Esophagus muscularis mucosa (tissue), 4 donors: ENCODE measurements at regions not wholly inside any gene's neighbourhood (a gene's known extent, or its start where the extent isn't known, plus 50 kb on each side); places are given as distances from the start of the nearest gene placed in this dataset.

Experiments
- EP300 ChIP-seq: sonication (generic); formaldehyde crosslinking; IDR thresholded peaks from one replicate; pipeline ENCODE4 v1.6.1; 2017; ENCODE audit warnings: antibody characterized with exemption
- POLR2A ChIP-seq: fragments of 450-650 bp; IDR thresholded peaks from one replicate; pipeline ENCODE4 v1.6.1; 2017; ENCODE audit warnings: antibody characterized with exemption, moderate library complexity, mild to moderate bottlenecking, low read depth
- TF ChIP-seq, protein P1 (sequence below), 3 experiments: fragments of 200-600 bp in 2 of 3; fragments of 450-650 bp in 1 of 3; sonication (generic) in 2 of 3; IDR thresholded peaks; one replicate each; pipeline ENCODE4 v1.5.1; 2017 to 2019; ENCODE audit warnings: antibody characterized with exemption in 3 of 3, mild to moderate bottlenecking in 2 of 3, moderate library complexity in 1 of 3

DNA sequence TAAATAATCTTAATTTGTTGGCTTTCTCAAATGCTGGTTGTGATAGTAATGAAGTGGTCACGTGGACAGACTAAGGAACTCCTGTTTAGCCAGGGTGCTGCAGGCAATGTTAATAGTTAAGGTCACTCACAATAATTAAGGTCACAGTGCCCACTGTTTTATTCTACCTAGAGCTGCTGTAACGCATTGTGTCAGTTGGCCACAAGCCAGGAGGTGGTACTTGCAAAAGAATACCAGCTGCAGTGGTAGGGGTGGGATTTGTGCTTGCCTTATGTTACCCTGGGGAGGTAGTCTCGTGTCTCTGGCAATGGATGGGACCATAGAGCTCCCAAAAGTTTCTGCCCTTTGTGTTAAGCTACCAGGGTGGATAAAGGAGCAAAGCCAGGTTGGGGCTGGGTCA, 969.1 kb upstream of the CDH8 start:
- no peak for TF ChIP-seq EP300
- TF ChIP-seq, protein P1, sequence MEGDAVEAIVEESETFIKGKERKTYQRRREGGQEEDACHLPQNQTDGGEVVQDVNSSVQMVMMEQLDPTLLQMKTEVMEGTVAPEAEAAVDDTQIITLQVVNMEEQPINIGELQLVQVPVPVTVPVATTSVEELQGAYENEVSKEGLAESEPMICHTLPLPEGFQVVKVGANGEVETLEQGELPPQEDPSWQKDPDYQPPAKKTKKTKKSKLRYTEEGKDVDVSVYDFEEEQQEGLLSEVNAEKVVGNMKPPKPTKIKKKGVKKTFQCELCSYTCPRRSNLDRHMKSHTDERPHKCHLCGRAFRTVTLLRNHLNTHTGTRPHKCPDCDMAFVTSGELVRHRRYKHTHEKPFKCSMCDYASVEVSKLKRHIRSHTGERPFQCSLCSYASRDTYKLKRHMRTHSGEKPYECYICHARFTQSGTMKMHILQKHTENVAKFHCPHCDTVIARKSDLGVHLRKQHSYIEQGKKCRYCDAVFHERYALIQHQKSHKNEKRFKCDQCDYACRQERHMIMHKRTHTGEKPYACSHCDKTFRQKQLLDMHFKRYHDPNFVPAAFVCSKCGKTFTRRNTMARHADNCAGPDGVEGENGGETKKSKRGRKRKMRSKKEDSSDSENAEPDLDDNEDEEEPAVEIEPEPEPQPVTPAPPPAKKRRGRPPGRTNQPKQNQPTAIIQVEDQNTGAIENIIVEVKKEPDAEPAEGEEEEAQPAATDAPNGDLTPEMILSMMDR (IDR thresholded peaks at IDR 0.05): no peak
- TF ChIP-seq POLR2A: no peak
